Breast epithelium (tissue), 3 donors: ENCODE measurements at regions not wholly inside any gene's neighbourhood (a gene's known extent, or its start where the extent isn't known, plus 50 kb on each side); places are given as distances from the start of the nearest gene placed in this dataset.

Experiments used
- CTCF ChIP-seq, 3 donors: fragments of 450-650 bp; IDR thresholded peaks; one replicate each; pipeline ENCODE4 v1.5.1; 2016 to 2017; ENCODE audit warnings: antibody characterized with exemption in 3 of 3, mild to moderate bottlenecking in 3 of 3, moderate library complexity in 3 of 3
- POLR2A ChIP-seq: fragments of 450-650 bp; IDR thresholded peaks from one replicate; pipeline ENCODE4 v1.6.1; 2016; ENCODE audit warnings: antibody characterized with exemption, mild to moderate bottlenecking, moderate library complexity
- POLR2AphosphoS5 ChIP-seq, 3 donors: sonication (generic); formaldehyde crosslinking; IDR thresholded peaks; one replicate each; pipeline ENCODE4 v1.6.1; 2017; ENCODE audit warnings: antibody characterized with exemption in 3 of 3

- TF ChIP-seq POLR2AphosphoS5 (IDR thresholded peaks at IDR 0.05) (no peak), POLR2A (no peak), CTCF (IDR thresholded peaks at IDR 0.05) (no peak)
These were observed 323.1 kb downstream of the ZPLD1 start for GRCh38 chr3:102757950-102758349.
